Smooth muscle cell (in vitro differentiated cells): ENCODE measurements at regions not wholly inside any gene's neighbourhood (a gene's known extent, or its start where the extent isn't known, plus 50 kb on each side); places are given as distances from the start of the nearest gene placed in this dataset.
"Not testable (repeated sequence)": the region's sequence is repeated elsewhere in the genome, so short reads cannot be mapped to it uniquely, and the experiment has no call there.

ENCODE experiments used
- DNase-seq: peaks from one replicate; lab custom pipeline; 2025; ENCODE audit not compliant: unreplicated experiment; lab: John Stamatoyannopoulos, UW
- H2AFZ ChIP-seq: fragments of 200-600 bp; sonication (generic); 2 replicates; pipeline ENCODE4 v1.6.0; 2016; ENCODE audit warnings: antibody characterized with exemption, low read depth, mild to moderate bottlenecking
- H3F3A ChIP-seq: fragments of 200-600 bp; sonication (generic); 2 replicates; pipeline ENCODE4 v1.6.0; 2017; ENCODE audit warnings: antibody characterized with exemption, low read depth
- H3K27ac ChIP-seq: fragments of 200-600 bp; sonication (generic); 2 replicates; pipeline ENCODE4 v1.5.1; 2016; ENCODE audit warnings: low read depth, mild to moderate bottlenecking
- H3K27me3 ChIP-seq: fragments of 200-600 bp; sonication (generic); 2 replicates; pipeline ENCODE4 v1.6.1; 2016; ENCODE audit warnings: low read depth, mild to moderate bottlenecking
- H3K36me3 ChIP-seq: fragments of 200-600 bp; sonication (generic); 2 replicates; pipeline ENCODE4 v1.5.1; 2016; ENCODE audit warnings: low read depth
- H3K4me1 ChIP-seq: fragments of 200-600 bp; sonication (generic); 2 replicates; pipeline ENCODE4 v1.5.1; 2016; ENCODE audit warnings: low read depth
- H3K4me2 ChIP-seq: fragments of 200-600 bp; sonication (generic); 2 replicates; pipeline ENCODE4 v1.6.0; 2016; ENCODE audit warnings: mild to moderate bottlenecking
- H3K4me3 ChIP-seq: fragments of 200-600 bp; sonication (generic); 2 replicates; pipeline ENCODE4 v1.5.1; 2016; ENCODE audit warnings: mild to moderate bottlenecking
- H3K79me2 ChIP-seq: fragments of 200-600 bp; sonication (generic); 2 replicates; pipeline ENCODE4 v1.6.0; 2016; ENCODE audit warnings: low read depth, mild to moderate bottlenecking
- H3K9ac ChIP-seq: fragments of 200-600 bp; sonication (generic); 2 replicates; pipeline ENCODE4 v1.6.0; 2016; ENCODE audit warnings: low read depth
- H3K9me3 ChIP-seq: fragments of 200-600 bp; sonication (generic); replicated peaks from 2 replicates; pipeline ENCODE4 v1.5.1; 2016; ENCODE audit warnings: low read depth
- H4K20me1 ChIP-seq: fragments of 200-600 bp; sonication (generic); 2 replicates; pipeline ENCODE4 v1.6.0; 2016; ENCODE audit warnings: low read depth
- WGBS: methylation state at CpG from one replicate; pipeline ENCODE4 v1.1.7; 2016; ENCODE audit warnings: low lambda C conversion rate; 5-methylcytosine and 5-hydroxymethylcytosine counted together
- TF ChIP-seq, protein P1 (sequence below): fragments of 200-600 bp; sonication (generic); IDR thresholded peaks from 2 replicates; pipeline ENCODE4 v1.5.1; 2017; ENCODE audit warnings: borderline replicate concordance, mild to moderate bottlenecking, antibody characterized with exemption; ENCODE audit not compliant: insufficient read depth, poor library complexity, severe bottlenecking

DNA sequence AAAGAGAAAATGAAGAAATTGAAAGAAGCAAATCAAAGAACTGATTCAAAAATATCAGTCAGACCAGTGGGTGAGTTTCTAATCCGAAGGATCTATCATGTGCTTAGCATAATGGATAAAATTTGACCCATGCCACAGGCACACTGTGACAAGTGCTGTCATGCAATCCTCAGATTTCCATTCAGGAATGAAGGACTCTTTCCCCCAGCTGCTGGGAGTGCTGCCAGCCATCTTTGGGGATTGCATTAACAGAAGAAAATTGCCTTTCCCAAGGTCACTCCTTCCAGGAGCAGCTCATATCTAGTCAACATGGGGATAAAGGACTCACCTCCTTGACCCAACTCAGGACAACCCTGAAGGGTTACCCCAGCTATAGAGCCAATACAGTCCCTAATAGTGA is 316.7 kb upstream of the TBX18 start:
- H3K27ac ChIP-seq: no peak overlapping the region
- H4K20me1 ChIP-seq: no peaks in the 10 kb centered on the region
- H3K4me1 ChIP-seq: peaks cover 4% of the 10 kb centered on the region
- H3K4me3 ChIP-seq: no peak overlapping the region
- no peaks in the 10 kb centered on the region for H3K9me3 ChIP-seq
- no peak for DNase-seq
- 97% methylated on average over 1 of the region's 1 CpG for WGBS
- H3K79me2 ChIP-seq: no peaks in the 10 kb centered on the region
- no peak overlapping the region for H3K4me2 ChIP-seq
- H3K9ac ChIP-seq: no peak overlapping the region
- H3F3A ChIP-seq: peaks cover 15% of the 10 kb centered on the region
- H2AFZ ChIP-seq: no peak overlapping the region
- peaks cover 12% of the 10 kb centered on the region for H3K27me3 ChIP-seq
- TF ChIP-seq, protein P1, sequence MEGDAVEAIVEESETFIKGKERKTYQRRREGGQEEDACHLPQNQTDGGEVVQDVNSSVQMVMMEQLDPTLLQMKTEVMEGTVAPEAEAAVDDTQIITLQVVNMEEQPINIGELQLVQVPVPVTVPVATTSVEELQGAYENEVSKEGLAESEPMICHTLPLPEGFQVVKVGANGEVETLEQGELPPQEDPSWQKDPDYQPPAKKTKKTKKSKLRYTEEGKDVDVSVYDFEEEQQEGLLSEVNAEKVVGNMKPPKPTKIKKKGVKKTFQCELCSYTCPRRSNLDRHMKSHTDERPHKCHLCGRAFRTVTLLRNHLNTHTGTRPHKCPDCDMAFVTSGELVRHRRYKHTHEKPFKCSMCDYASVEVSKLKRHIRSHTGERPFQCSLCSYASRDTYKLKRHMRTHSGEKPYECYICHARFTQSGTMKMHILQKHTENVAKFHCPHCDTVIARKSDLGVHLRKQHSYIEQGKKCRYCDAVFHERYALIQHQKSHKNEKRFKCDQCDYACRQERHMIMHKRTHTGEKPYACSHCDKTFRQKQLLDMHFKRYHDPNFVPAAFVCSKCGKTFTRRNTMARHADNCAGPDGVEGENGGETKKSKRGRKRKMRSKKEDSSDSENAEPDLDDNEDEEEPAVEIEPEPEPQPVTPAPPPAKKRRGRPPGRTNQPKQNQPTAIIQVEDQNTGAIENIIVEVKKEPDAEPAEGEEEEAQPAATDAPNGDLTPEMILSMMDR: no peak
- no peaks in the 10 kb centered on the region for H3K36me3 ChIP-seq

DNA sequence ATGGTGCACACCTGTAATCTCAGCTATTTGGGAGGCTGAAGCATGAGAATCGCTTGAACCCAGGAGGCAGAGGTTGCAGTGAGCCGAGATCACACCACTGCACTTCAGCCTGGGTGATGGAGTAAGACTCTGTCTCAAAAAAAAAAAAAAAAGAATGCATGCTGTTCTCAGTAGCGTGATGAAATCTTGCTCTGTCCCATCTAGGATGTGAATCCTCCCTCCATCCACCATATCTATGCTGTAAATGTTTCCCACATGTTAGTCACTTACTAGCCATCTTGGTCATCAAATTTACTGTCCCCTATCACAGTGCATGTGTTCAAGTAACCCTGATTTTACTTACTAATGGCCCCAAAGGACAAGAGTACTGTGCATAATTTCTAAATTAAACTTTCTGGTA is 315.4 kb upstream of the TBX18 start:
- no peaks in the 10 kb centered on the region for H4K20me1 ChIP-seq
- H3K27me3 ChIP-seq: peaks cover 12% of the 10 kb centered on the region
- no peaks in the 10 kb centered on the region for H3K36me3 ChIP-seq
- TF ChIP-seq, protein P1: no peak
- WGBS: 71% methylated on average over 3 of the region's 3 CpGs
- DNase-seq: no peak
- no peak overlapping the region for H3K9ac ChIP-seq
- peaks cover 4% of the 10 kb centered on the region for H3K4me1 ChIP-seq
- H3K79me2 ChIP-seq: no peaks in the 10 kb centered on the region
- H3K4me3 ChIP-seq: no peak overlapping the region
- H3K9me3 ChIP-seq: no peaks in the 10 kb centered on the region
- no peak overlapping the region for H3K27ac ChIP-seq
- peaks cover 15% of the 10 kb centered on the region for H3F3A ChIP-seq
- H3K4me2 ChIP-seq: peak overlapping the region; percentile 65
- no peak overlapping the region for H2AFZ ChIP-seq

DNA sequence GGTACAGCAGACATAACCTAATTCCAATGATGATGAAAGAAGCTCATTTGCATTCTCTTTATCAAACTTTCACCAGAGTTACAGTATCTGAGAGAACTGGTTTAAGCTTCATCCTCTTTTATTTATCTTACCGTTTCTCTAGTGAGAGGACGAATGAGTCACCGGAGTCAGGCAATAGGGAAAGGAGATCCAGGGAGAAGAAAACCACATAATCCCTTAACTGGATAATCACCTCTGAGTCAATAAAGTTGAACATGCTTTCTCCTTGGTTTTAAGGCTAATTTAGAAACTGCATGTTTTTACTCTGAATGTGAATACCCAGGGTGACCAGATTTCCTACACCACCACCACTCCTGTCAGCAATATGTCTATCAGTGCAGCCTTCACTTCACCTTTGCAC is 313.7 kb upstream of the TBX18 start:
- Histone ChIP-seq H3K4me2 (peak overlapping the region; percentile 65), H3K9me3 (no peaks in the 10 kb centered on the region), H3K9ac (no peak overlapping the region), H3K4me3 (no peak overlapping the region), H4K20me1 (no peaks in the 10 kb centered on the region), H3K79me2 (no peaks in the 10 kb centered on the region), H3K36me3 (no peaks in the 10 kb centered on the region), H3K4me1 (peaks cover 4% of the 10 kb centered on the region), H3K27me3 (peaks cover 12% of the 10 kb centered on the region), H3F3A (peaks cover 15% of the 10 kb centered on the region), H3K27ac (peak overlapping the region; percentile 40), H2AFZ (no peak overlapping the region)
- TF ChIP-seq, protein P1: no peak
- DNase-seq: no peak
- 4% methylated on average over 3 of the region's 3 CpGs for WGBS

GRCh38 chr6:85077098-85077497 is 312.7 kb upstream of the TBX18 start:
- H3F3A ChIP-seq: peaks cover 15% of the 10 kb centered on the region
- no peak overlapping the region for H3K4me3 ChIP-seq
- no peak overlapping the region for H2AFZ ChIP-seq
- no peaks in the 10 kb centered on the region for H3K9me3 ChIP-seq
- peaks cover 8% of the 10 kb centered on the region for H3K27me3 ChIP-seq
- WGBS: 0% methylated on average over 1 of the region's 1 CpG
- H3K4me2 ChIP-seq: peak overlapping the region; percentile 25
- H3K9ac ChIP-seq: no peak overlapping the region
- H3K27ac ChIP-seq: peak overlapping the region; percentile 40
- H3K79me2 ChIP-seq: no peaks in the 10 kb centered on the region
- TF ChIP-seq, protein P1: no peak
- peaks cover 4% of the 10 kb centered on the region for H3K4me1 ChIP-seq
- no peak for DNase-seq
- H4K20me1 ChIP-seq: no peaks in the 10 kb centered on the region
- H3K36me3 ChIP-seq: no peaks in the 10 kb centered on the region

DNA sequence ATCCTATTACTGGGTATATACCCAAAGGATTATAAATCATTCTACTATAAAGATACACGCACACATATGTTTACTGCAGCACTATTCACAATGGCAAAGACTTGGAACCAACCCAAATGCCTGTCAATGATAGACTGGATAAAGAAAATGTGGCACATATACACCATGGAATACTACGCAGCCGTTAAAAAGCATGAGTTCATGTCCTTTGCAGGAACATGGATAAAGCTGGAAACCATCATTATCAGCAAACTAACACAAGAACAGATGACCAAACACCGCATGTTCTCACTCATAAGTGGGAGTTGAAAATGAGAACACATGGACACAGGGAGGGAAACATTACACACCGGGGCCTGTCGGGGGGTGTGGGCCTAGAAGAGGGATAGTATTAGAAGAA is 307.4 kb upstream of the TBX18 start:
- not testable (repeated sequence) for DNase-seq, H3K9me3 ChIP-seq, H3K27me3 ChIP-seq, H4K20me1 ChIP-seq, H3K4me2 ChIP-seq, H3F3A ChIP-seq, H2AFZ ChIP-seq, H3K36me3 ChIP-seq, H3K4me3 ChIP-seq, H3K4me1 ChIP-seq, H3K79me2 ChIP-seq, H3K9ac ChIP-seq, H3K27ac ChIP-seq
- WGBS: 97% methylated on average over 6 of the region's 6 CpGs
